ENCODE measurements at regions not wholly inside any gene's neighbourhood (a gene's known extent, or its start where the extent isn't known, plus 50 kb on each side); places are given as distances from the start of the nearest gene placed in this dataset.

- Histone ChIP-seq H3K9me3 (no peaks in the 10 kb centered on the region), H3K4me3 (no peak overlapping the region), H3K27ac (no peak overlapping the region), H3K4me1 (no peaks in the 10 kb centered on the region), H3K36me3 (no peaks in the 10 kb centered on the region), H3K27me3 (no peaks in the 10 kb centered on the region)
- 87 to 100% (median 95%) methylated on average over 4 of the region's 4 CpGs for WGBS, 5 donors
- intact Hi-C loops (cut with DNase I; ENCODE audit: low total_unique reads): no loop called here
- no peak for TF ChIP-seq POLR2AphosphoS5 (IDR thresholded peaks at IDR 0.05)
- no peak for TF ChIP-seq CTCF (IDR thresholded peaks at IDR 0.05)
- TF ChIP-seq POLR2A (IDR thresholded peaks at IDR 0.05): no peak
- TF ChIP-seq EP300 (IDR thresholded peaks at IDR 0.05): no peak
- no peak for DNase-seq
Measured at GRCh38 chr2:203612246-203612645, 77.1 kb upstream of the RAPH1 start.

- DNase-seq: no peak
- no peaks in the 10 kb centered on the region for H3K27me3 ChIP-seq
- no peak overlapping the region for H3K4me3 ChIP-seq
- intact Hi-C loops (cut with DNase I; ENCODE audit: low total_unique reads): no loop called here
- no peak for TF ChIP-seq CTCF (IDR thresholded peaks at IDR 0.05)
- TF ChIP-seq POLR2AphosphoS5 (IDR thresholded peaks at IDR 0.05): no peak
- no peak for TF ChIP-seq POLR2A (IDR thresholded peaks at IDR 0.05)
- H3K36me3 ChIP-seq: no peaks in the 10 kb centered on the region
- H3K4me1 ChIP-seq: peaks cover 0 to 5% (median 2%) of the 10 kb centered on the region in 4 donors
- WGBS, 5 donors: 53 to 64% (median 61%) methylated on average over 6 of the region's 6 CpGs
- H3K27ac ChIP-seq: no peak overlapping the region
- H3K9me3 ChIP-seq: no peaks in the 10 kb centered on the region
Measured at GRCh38 chr2:203619267-203619878, 84.3 kb upstream of the RAPH1 start.

- Histone ChIP-seq H3K4me3 (no peak overlapping the region), H3K4me1 (peaks cover 9 to 22% (median 19%) of the 10 kb centered on the region in 4 donors), H3K27me3 (no peaks in the 10 kb centered on the region), H3K27ac (no peak overlapping the region), H3K36me3 (no peaks in the 10 kb centered on the region), H3K9me3 (no peaks in the 10 kb centered on the region)
- WGBS, 5 donors: 72 to 79% (median 75%) methylated on average over 5 of the region's 5 CpGs
- DNase-seq: no peak
- no peak for TF ChIP-seq POLR2AphosphoS5 (IDR thresholded peaks at IDR 0.05)
- TF ChIP-seq EP300 (IDR thresholded peaks at IDR 0.05): no peak
- no peak for TF ChIP-seq CTCF (IDR thresholded peaks at IDR 0.05)
- no peak for TF ChIP-seq POLR2A (IDR thresholded peaks at IDR 0.05)
- intact Hi-C loops (cut with DNase I; ENCODE audit: low total_unique reads): no loop called here
Measured at GRCh38 chr2:203621981-203622515, 84.4 kb upstream of the CD28 start.

- TF ChIP-seq POLR2A (IDR thresholded peaks at IDR 0.05): no peak
- TF ChIP-seq POLR2AphosphoS5 (IDR thresholded peaks at IDR 0.05): no peak
- no peak for TF ChIP-seq CTCF (IDR thresholded peaks at IDR 0.05)
- TF ChIP-seq EP300 (IDR thresholded peaks at IDR 0.05): no peak
- 90 to 97% (median 95%) methylated on average over 3 of the region's 3 CpGs for WGBS, 5 donors
- intact Hi-C loops (cut with DNase I; ENCODE audit: low total_unique reads): no loop called here
Measured at GRCh38 chr2:203623096-203623495, 83.3 kb upstream of the CD28 start.

More at GRCh38 chr2:203623096-203623495, 83.3 kb upstream of the CD28 start:
- DNase-seq: no peak
- Histone ChIP-seq H3K36me3 (no peaks in the 10 kb centered on the region), H3K9me3 (no peaks in the 10 kb centered on the region), H3K27me3 (no peaks in the 10 kb centered on the region), H3K4me1 (peaks cover 9 to 32% (median 23%) of the 10 kb centered on the region in 4 donors), H3K27ac (peak overlapping the region in 2 of 5 donors; percentile 22 to 31), H3K4me3 (no peak overlapping the region)
